ENCODE measurements at regions not wholly inside any gene's neighbourhood (a gene's known extent, or its start where the extent isn't known, plus 50 kb on each side); places are given as distances from the start of the nearest gene placed in this dataset.

- H3K27ac ChIP-seq, result no peak overlapping the region
- H3K4me1 ChIP-seq, result no peaks in the 10 kb centered on the region
- no peak for DNase-seq
- H3K27me3 ChIP-seq, result no peaks in the 10 kb centered on the region
- H3K36me3 ChIP-seq, result no peaks in the 10 kb centered on the region
- H3K4me3 ChIP-seq, result no peak overlapping the region
- TF ChIP-seq CTCF (IDR thresholded peaks at IDR 0.05), result no peak
- TF ChIP-seq POLR2A (IDR thresholded peaks at IDR 0.05), result no peak
- no peak for TF ChIP-seq POLR2AphosphoS5 (IDR thresholded peaks at IDR 0.05)
- TF ChIP-seq EP300 (IDR thresholded peaks at IDR 0.05), result no peak
- intact Hi-C loops (cut with DNase I), result no loop called here
- no peaks in the 10 kb centered on the region for H3K9me3 ChIP-seq
Observed at GRCh38 chrX:11836284-11836683, 78.2 kb downstream of the MSL3 start.

GRCh38 chrX:11837437-11837836 is 79.4 kb downstream of the MSL3 start:
- Histone ChIP-seq H3K27me3 (no peaks in the 10 kb centered on the region), H3K4me1 (no peaks in the 10 kb centered on the region), H3K27ac (no peak overlapping the region), H3K36me3 (no peaks in the 10 kb centered on the region), H3K9me3 (no peaks in the 10 kb centered on the region), H3K4me3 (no peak overlapping the region)
- DNase-seq, result no peak
- intact Hi-C loops (cut with DNase I), result no loop called here
- 55 to 75% methylated on average over 3 of the region's 3 CpGs for WGBS, 2 donors
- TF ChIP-seq CTCF (IDR thresholded peaks at IDR 0.05) (no peak), POLR2AphosphoS5 (IDR thresholded peaks at IDR 0.05) (no peak), POLR2A (IDR thresholded peaks at IDR 0.05) (no peak), EP300 (IDR thresholded peaks at IDR 0.05) (no peak)

- Histone ChIP-seq H3K9me3 (no peaks in the 10 kb centered on the region), H3K36me3 (no peaks in the 10 kb centered on the region), H3K27me3 (no peaks in the 10 kb centered on the region), H3K27ac (no peak overlapping the region), H3K4me3 (no peak overlapping the region), H3K4me1 (no peaks in the 10 kb centered on the region)
- TF ChIP-seq POLR2AphosphoS5 (IDR thresholded peaks at IDR 0.05), result no peak
- no peak for TF ChIP-seq POLR2A (IDR thresholded peaks at IDR 0.05)
- no peak for TF ChIP-seq EP300 (IDR thresholded peaks at IDR 0.05)
- TF ChIP-seq CTCF (IDR thresholded peaks at IDR 0.05), result no peak
- intact Hi-C loops (cut with DNase I), result no loop called here
- WGBS, 2 donors, result 92% methylated on average over 2 of the region's 2 CpGs
- DNase-seq, result no peak
Observed at GRCh38 chrX:11864171-11864570, 106.1 kb downstream of the MSL3 start.

- no peak for TF ChIP-seq POLR2AphosphoS5 (IDR thresholded peaks at IDR 0.05)
- no peak for TF ChIP-seq EP300 (IDR thresholded peaks at IDR 0.05)
- TF ChIP-seq CTCF (IDR thresholded peaks at IDR 0.05), result no peak
- TF ChIP-seq POLR2A (IDR thresholded peaks at IDR 0.05), result no peak
- H3K9me3 ChIP-seq, result no peaks in the 10 kb centered on the region
- H3K27me3 ChIP-seq, result no peaks in the 10 kb centered on the region
- H3K36me3 ChIP-seq, result no peaks in the 10 kb centered on the region
- H3K27ac ChIP-seq, result no peak overlapping the region
- 84 to 91% methylated on average over 7 of the region's 7 CpGs for WGBS, 2 donors
- no peak overlapping the region for H3K4me3 ChIP-seq
- intact Hi-C loops (cut with DNase I), result no loop called here
- no peak for DNase-seq
- no peaks in the 10 kb centered on the region for H3K4me1 ChIP-seq
Observed at GRCh38 chrX:11867610-11868345, 109.7 kb downstream of the MSL3 start.

- no peaks in the 10 kb centered on the region for H3K9me3 ChIP-seq
- DNase-seq, result no peak
- no peaks in the 10 kb centered on the region for H3K27me3 ChIP-seq
- H3K36me3 ChIP-seq, result no peaks in the 10 kb centered on the region
- no peaks in the 10 kb centered on the region for H3K4me1 ChIP-seq
- no peak overlapping the region for H3K4me3 ChIP-seq
- no peak for TF ChIP-seq POLR2A (IDR thresholded peaks at IDR 0.05)
- no peak for TF ChIP-seq EP300 (IDR thresholded peaks at IDR 0.05)
- TF ChIP-seq CTCF (IDR thresholded peaks at IDR 0.05), result no peak
- TF ChIP-seq POLR2AphosphoS5 (IDR thresholded peaks at IDR 0.05), result no peak
- intact Hi-C loops (cut with DNase I), result no loop called here
- H3K27ac ChIP-seq, result no peak overlapping the region
- WGBS, 2 donors, result 73 to 95% methylated on average over 2 of the region's 2 CpGs
Observed at GRCh38 chrX:11870789-11871188, 112.8 kb downstream of the MSL3 start.

Data from sigmoid colon (tissue), 6 donors.